ENCODE measurements at regions not wholly inside any gene's neighbourhood (a gene's known extent, or its start where the extent isn't known, plus 50 kb on each side); places are given as distances from the start of the nearest gene placed in this dataset.

GRCh38 chr9:81245254-81245956 lies 443.9 kb downstream of the TLE1 start:
- no peaks in the 10 kb centered on the region for H4K20me1 ChIP-seq (ENCODE audit: low read depth, low read length)
- H3K9ac ChIP-seq (ENCODE audit: low read length) = no peak overlapping the region
- no peaks in the 10 kb centered on the region for H3K9me3 ChIP-seq (ENCODE audit: insufficient read depth, low read length)
- no peaks in the 10 kb centered on the region for H3K36me3 ChIP-seq (ENCODE audit: low read length)
- no peak overlapping the region for H3K4me3 ChIP-seq (ENCODE audit: insufficient read depth, low read length, poor library complexity, severe bottlenecking)
- no peak overlapping the region for H3K4me2 ChIP-seq (ENCODE audit: low read depth, low read length, poor library complexity, severe bottlenecking)
- TF ChIP-seq CTCF (IDR thresholded peaks at IDR 0.05; ENCODE audit: insufficient read depth, low read length, poor library complexity, severe bottlenecking) (no peak), EZH2phosphoT487 (conservative IDR thresholded peaks at IDR 0.05; ENCODE audit: low read length) (no peak)
- no peaks in the 10 kb centered on the region for H3K79me2 ChIP-seq (ENCODE audit: insufficient read depth, low read length)
- H3K27ac ChIP-seq (ENCODE audit: low read depth, low read length) = no peak overlapping the region
- H3K9me2 ChIP-seq (replicated peaks; ENCODE audit: insufficient read depth, low read length) = no peaks in the 10 kb centered on the region
- no peaks in the 10 kb centered on the region for H3F3A ChIP-seq (ENCODE audit: insufficient read depth)
- H2AFZ ChIP-seq (ENCODE audit: low read depth, low read length, severe bottlenecking) = no peak overlapping the region
- H3K27me3 ChIP-seq (ENCODE audit: low read length) = no peaks in the 10 kb centered on the region

GRCh38 chr9:81244631-81245030 lies 444.7 kb downstream of the TLE1 start:
- Histone ChIP-seq H3K27me3 (ENCODE audit: low read length) (no peaks in the 10 kb centered on the region), H3K27ac (ENCODE audit: low read depth, low read length) (no peak overlapping the region), H3K9ac (ENCODE audit: low read length) (no peak overlapping the region), H3K9me3 (ENCODE audit: insufficient read depth, low read length) (no peaks in the 10 kb centered on the region), H4K20me1 (ENCODE audit: low read depth, low read length) (no peaks in the 10 kb centered on the region), H3K36me3 (ENCODE audit: low read length) (no peaks in the 10 kb centered on the region), H3K4me3 (ENCODE audit: insufficient read depth, low read length, poor library complexity, severe bottlenecking) (no peak overlapping the region), H3F3A (ENCODE audit: insufficient read depth) (no peaks in the 10 kb centered on the region), H2AFZ (ENCODE audit: low read depth, low read length, severe bottlenecking) (no peak overlapping the region), H3K4me2 (ENCODE audit: low read depth, low read length, poor library complexity, severe bottlenecking) (no peak overlapping the region), H3K79me2 (ENCODE audit: insufficient read depth, low read length) (no peaks in the 10 kb centered on the region), H3K9me2 (replicated peaks; ENCODE audit: insufficient read depth, low read length) (no peaks in the 10 kb centered on the region)
- TF ChIP-seq EZH2phosphoT487 (conservative IDR thresholded peaks at IDR 0.05; ENCODE audit: low read length) (no peak), CTCF (IDR thresholded peaks at IDR 0.05; ENCODE audit: insufficient read depth, low read length, poor library complexity, severe bottlenecking) (no peak)

- Histone ChIP-seq H3K27ac (ENCODE audit: low read depth, low read length) (no peak overlapping the region), H3K9ac (ENCODE audit: low read length) (no peak overlapping the region), H3K9me3 (ENCODE audit: insufficient read depth, low read length) (no peaks in the 10 kb centered on the region), H3K9me2 (replicated peaks; ENCODE audit: insufficient read depth, low read length) (no peaks in the 10 kb centered on the region), H3K4me3 (ENCODE audit: insufficient read depth, low read length, poor library complexity, severe bottlenecking) (no peak overlapping the region), H4K20me1 (ENCODE audit: low read depth, low read length) (no peaks in the 10 kb centered on the region), H3K27me3 (ENCODE audit: low read length) (no peaks in the 10 kb centered on the region), H3K79me2 (ENCODE audit: insufficient read depth, low read length) (no peaks in the 10 kb centered on the region), H3F3A (ENCODE audit: insufficient read depth) (no peaks in the 10 kb centered on the region), H2AFZ (ENCODE audit: low read depth, low read length, severe bottlenecking) (no peak overlapping the region), H3K4me2 (ENCODE audit: low read depth, low read length, poor library complexity, severe bottlenecking) (no peak overlapping the region), H3K36me3 (ENCODE audit: low read length) (no peaks in the 10 kb centered on the region)
- TF ChIP-seq CTCF (IDR thresholded peaks at IDR 0.05; ENCODE audit: insufficient read depth, low read length, poor library complexity, severe bottlenecking) (no peak), EZH2phosphoT487 (conservative IDR thresholded peaks at IDR 0.05; ENCODE audit: low read length) (no peak)
Observed at GRCh38 chr9:81242866-81243265, 446.5 kb downstream of the TLE1 start.
